ENCODE measurements at regions not wholly inside any gene's neighbourhood (a gene's known extent, or its start where the extent isn't known, plus 50 kb on each side); places are given as distances from the start of the nearest gene placed in this dataset.
"Not testable (repeated sequence)": the region's sequence is repeated elsewhere in the genome, so short reads cannot be mapped to it uniquely, and the experiment has no call there.

DNA sequence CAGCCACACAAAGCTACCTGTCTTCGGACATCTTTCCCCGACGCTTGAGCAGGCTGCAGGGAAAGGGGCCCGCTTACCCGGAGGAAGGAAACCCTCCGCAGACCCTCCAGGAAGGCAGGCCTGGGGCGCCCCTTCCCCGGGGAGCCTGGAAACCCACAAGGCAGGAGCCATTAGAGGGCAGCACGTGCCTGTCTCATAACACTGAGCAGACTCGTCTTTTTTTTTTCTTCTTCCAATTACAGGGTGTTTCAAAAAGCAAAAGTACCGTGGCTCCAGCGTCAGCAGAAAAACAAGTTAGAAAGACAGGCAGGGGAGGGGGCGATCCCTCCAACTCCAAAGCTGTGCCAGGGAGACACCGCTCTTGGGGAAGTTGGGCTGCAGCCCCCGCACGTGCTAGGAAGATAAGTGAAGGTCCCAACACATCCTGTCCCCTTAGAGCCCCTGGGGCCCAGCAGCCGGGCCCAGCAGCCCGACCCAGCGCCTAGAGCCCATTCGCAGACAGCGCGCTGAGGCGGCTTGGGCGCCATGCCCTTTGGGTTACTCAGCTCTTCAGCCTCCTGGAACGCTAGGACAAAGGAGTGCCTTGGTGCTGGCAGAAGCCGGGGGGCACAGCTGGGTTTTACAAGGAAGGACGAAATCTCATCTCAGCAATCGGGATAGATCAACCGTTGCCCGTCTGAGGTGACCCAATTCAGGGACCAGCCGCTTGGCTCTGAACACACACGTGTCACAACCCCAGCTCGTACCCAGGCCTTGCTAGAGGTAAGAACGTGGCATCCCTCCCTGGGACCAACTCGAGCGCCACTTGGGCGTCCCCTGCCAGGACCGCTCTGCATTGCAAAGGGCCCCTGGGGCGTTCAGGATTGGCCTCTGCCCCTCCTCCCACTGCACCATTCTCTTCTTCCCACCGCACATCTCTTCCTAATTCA is 136.3 kb downstream of the LY86 start:
- peak in 1 of 2 experiments; percentile 49 for DNase-seq (ENCODE audit: low read depth in 2 of 2)

DNA sequence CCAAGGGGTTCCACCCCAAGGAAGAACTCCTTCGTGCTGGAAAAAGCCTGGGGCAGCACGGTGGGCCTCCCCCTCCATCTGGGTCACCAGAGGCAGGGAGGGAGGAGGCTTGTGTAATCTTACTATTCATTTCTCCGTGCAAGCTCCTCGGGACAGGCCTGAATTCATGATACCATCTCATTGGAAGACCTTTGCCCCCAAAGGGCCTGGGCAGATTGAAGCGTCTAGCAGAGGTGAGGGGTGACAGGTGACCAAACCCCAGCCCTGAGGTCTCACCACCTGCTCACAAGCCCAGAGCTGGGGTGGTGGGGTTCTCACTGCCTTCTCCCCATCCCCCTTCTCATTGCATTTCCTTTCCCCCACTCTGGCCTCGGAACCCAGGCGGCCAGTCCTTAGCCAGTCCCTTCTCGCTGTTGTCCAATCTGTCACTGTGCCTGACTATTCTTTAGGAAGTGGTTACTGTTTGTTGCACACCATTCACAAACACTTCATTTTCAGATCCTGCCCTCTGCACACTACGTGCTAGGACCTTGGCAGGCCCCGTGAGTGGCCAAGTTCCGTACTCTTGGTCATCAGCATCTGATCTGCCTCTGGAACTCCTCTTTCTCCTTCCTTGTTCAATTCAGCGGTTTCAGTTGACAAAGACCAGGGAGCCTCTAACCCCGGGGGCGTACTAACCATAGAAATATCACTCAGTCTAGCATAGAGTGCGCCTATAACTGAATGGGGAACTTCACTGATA is 137.1 kb downstream of the LY86 start:
- DNase-seq (ENCODE audit: low read depth in 2 of 2), result no peak

DNA sequence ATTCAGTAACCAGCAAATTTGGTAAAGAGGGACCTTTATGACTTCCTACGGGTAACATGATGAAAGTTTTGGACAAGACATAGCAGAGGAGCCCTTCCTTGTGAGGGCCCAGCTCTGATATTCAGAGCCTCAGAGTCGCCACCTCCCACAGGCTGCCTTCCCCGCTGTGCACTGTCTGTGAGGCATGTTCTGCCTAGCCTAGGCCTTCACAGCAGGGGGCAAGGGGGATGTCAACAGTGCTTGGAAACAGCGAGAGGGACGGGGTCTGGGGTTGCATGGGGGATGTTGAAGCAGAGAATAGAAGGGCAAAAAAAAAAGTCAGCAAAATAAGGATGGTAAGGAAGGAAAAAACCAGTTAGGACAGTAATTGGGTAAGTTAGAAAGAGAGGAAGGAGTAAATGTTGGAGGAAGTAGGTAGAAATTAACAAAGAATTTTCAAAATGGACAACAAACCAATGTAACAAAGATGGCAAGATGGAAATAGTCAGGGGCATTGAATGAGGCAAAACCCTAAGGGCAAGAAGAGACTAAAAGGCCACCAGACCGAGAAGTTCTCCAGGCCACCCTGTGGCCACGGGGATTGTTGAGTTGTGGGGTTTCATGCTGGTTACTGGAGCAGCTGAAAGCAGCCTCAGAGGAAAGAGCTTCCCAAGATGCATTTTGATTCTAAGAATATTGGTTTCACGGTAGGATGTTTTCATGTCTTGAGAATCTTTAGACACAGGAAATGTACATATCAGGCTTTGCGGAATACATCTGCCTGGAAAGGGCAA is 139.8 kb downstream of the LY86 start:
- DNase-seq (ENCODE audit: low read depth in 2 of 2), result no peak

DNA sequence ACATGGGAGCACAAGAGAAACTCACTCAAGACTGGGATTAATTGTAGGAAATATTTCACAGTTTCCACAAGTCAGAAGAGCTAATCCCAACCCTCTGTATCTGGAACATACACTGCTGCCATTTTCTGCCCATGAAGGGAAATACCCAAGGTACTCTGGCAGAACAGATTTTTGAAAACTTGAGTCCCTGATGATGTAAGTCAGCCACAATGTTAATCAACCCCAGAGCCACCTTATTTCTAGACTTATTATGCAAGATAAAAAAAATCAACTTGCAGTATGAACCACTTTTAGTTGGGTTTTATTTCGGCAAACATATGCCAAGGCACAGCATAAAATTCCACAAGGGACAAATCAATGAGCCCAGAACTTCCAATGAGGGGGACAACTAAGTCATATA is 141.5 kb downstream of the LY86 start:
- no peak for DNase-seq (ENCODE audit: low read depth in 2 of 2)

DNA sequence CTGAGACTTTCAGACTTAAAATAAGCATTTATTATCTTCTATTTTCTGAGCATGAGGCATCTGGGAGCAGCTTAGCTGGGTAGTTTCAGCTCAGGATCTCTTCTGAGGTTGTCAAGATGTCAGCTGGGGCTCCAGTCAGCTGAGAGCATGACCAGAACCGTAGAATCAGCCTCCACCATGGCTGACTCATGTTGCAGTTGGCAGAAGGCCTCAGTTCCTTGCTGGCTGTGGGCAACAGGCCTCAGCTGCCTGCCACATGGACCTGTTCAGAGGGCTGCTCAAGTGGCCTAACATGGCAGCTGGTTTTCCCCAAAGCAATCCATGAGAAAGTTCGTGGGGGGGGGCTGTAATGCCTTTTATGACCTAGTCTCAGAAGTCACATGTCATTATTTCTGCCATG is 142.3 kb downstream of the LY86 start:
- DNase-seq (ENCODE audit: low read depth in 2 of 2), result peak in 1 of 2 experiments; percentile 49

DNA sequence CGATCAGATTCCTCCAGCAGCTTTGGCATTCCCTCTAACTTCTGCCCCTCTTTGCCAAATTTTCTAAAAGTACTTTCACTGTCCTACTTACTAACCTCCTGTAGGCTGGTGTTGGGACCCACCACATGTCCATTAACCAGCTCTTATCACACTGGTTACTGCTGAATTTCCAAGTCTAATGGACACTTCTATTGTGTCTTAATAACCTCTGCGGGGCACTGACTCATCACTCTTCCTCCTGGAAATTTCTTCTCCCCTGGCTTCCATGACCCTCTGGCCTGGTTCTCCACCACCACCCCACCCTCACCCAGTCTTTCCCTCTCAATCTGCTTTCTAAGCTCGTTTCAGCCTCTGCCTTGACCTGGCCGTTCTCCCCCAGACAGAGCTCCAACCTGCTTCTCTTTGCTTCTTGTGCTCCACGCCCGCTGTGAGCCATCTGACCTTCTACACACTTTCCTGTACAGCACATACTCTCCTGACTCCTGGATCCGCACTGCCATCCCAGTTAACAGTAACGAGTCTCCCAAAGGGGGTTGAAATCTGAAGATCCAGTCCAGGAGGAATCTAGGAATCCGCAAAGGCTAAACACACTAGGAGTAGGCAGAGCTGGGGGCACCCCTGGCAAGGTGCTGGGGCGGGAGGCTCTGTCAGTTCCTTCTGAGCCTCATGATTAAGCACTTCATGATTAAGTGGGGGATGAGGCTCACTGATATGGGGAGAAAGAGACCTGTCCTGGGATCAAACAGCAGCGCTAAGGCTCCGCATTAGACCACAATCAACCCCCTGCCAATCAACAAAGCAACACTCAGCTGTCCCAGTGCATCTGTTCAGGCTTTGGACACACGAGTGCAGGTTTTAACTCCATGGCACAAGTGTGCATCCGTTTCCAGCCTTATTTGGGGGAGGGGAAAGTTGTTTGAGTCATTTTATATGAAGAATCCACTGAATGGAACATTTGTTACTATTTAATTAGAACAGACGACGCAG is 146.3 kb downstream of the LY86 start:
- DNase-seq (ENCODE audit: low read depth in 2 of 2), result no peak

DNA sequence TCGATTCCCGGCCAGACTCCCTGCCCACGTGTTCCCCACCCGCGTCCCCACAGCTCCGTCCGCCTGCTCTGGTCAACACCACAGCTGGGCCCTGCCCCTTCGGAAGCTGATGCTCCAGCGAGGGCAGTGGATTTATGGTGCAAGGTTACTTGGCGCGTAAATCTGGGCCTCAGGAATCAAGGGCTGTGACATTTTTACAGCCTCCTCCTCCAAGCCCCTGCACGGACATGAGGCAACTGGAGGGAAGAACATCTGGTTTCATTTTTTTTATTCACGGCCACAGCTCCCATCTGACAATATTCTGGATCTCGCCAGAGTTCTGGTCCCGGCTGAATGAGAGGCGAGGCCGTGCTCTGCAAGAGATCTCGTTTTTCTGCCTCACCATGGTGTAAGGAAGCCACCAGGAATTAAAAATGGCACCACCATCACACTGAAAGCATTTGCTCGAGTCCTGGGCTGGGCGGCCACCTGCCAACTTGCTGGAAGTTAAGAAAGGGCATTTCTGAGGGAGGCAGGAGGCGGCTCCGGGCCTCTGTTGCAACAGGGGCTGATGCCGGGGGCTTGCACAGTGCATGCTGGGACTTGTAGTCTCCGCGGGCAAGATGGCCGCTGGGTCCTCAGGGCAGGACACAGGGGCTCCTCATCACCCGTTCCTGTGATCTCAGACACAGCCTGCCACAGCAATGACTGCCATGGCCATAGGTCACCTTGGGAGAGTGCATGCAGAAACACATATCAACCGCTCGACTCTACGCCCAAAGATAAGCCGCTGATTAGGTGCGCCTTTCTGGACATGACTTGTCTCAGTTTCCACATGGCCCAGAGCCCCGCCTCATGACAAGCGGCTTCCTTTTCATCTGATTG is 148.5 kb downstream of the LY86 start:
- DNase-seq (ENCODE audit: low read depth in 2 of 2), result no peak

DNA sequence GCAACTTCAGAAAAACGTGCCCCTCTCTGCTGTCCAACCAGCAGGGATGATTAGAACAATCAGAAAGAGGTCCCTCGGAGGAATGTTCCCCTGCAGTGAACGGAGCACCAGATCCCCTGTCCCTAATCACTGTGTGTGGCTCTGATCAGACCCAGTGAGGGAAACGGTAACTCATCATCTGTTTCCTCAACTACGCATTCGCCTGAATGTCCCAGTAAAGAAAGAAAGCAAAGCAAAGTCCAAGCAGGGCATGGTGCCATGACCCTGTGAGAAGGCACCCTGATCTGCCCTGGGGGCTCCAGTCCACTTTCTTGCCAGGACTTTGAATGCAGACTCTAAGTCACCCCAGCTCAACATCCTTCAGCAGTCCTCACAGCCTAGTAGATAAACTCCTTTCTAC is 149.2 kb downstream of the LY86 start:
- DNase-seq (ENCODE audit: low read depth in 2 of 2), result no peak

DNA sequence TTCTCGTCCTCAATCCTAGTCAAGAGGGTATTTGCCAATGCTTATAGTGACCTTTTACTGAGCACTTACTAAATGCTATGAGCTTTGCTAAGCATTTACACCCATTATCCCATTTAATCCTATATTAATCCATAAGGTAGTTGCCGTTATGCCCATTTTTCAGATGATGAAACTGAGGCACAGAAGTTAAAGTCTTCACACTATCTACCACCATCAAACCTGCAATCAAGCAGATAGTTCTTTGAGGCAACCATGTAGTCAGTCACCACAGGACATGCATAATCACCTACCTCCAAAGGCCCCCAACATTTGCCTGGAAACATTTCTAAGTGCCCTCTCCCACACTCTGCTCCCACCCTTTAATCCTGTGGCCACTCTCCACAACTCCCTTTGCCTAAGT is 149.6 kb downstream of the LY86 start:
- no peak for DNase-seq (ENCODE audit: low read depth in 2 of 2)

DNA sequence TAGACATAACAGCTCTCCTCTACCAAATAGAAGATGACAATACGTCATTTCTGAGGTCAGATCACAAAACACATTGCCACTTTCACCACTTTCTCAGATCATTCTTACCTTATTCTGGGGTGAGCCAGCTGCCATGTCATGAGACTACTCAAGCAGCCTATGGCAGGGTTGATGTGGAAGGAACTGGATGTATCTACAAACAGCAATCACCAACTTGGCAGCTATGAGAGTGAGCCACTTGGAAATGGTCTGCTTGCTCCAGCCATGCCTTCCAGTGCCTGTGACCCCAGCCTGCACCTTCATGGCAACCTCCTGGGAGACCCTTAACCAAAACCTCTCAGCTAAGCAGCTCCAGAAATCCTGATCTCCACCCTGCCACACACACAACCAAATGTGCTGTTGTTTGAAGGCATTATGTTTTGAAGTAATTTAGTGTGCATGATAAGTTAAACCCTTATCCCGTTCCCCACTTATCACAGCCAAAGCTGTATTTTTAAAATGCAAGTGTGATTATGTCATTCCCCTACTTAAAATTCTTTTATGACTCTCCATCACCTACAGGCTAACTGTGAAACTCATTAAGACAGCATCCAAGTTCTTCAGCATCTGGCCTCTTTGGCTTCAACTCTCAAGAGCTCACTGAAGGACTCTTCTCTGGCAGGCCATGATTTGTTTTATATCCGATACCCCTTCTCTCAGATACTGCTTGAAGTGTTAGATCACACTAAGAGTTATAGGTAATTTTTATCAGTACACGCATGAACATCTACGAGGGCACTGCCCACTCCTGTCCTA is 150.6 kb downstream of the LY86 start:
- DNase-seq (ENCODE audit: low read depth in 2 of 2), result no peak

DNA sequence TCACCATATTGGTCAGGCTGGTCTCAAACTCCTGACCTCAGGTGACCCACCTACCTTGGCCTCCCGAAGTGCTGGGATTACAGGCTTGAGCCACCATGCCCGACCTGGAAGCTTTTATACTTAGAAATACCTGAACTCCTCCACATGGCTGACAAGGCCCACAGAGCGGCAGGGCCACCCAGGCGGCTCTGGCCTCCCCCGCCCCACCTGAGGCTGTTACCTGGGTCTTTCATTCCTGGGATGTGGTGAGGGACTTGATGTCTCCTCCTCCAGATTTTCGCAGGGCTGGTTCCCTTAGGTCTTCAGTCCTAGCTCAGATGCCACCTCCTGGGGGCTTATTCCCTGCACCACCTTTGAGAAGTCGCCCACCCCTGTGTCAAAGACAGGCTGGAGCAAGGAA is 152.1 kb downstream of the LY86 start:
- no peak for DNase-seq (ENCODE audit: low read depth in 2 of 2)

DNA sequence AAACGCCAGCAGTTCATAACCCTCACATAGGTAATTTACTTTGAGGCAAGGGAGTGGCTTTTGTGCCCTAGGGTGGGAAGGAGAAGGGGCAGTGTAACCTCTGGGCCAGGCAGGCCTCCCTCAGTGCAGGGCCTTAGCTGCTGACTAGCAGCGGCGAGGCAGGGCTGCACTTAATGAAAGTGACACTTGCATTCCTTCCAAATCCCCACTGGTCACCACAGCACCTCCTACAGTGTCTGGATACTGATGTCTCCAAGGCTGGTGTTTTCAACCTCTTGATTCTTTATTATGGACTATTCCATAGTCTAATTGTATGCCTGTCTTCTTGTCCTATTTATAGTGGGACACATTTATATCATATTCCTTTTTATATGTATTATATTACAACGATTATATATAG is 152.7 kb downstream of the LY86 start:
- DNase-seq (ENCODE audit: low read depth in 2 of 2), result no peak

DNA sequence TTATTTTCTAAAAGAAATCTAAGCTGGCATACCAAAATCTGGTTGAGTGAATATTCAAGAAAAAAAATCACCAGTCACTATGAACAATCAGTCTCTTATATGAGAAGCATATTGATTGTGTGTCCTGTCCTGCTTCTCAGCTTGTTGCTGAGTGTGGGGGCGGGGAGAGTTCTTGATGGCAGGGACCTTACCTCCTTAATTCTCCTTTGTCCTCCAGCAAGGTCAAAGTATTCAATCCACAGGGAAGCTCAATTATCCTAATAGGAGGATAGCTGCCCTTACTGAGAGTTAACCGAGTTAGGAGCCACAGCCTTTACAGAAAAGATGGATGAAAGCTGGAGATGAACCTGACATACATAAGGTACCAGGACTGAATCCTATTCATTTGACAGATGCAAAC is 154.0 kb downstream of the LY86 start:
- DNase-seq (ENCODE audit: low read depth in 2 of 2), result no peak

DNA sequence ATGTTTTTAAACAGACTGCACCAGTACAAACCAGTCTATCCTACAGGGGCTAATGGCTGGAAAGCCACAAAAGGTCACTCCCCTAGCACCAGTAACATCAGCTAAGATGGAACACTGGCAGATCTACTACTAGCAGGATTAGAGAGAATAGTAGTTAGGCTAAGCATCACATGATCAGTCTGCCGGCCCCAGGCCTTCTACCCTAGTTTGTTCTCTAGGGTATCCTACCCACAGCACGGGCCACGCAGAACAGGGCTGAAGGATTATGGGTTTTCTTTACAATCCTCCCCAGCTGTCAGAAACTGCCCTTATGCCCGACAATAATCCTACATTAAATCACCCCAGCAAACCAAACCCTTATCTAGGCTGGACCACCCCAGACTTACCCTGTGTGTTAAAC is 156.0 kb downstream of the LY86 start:
- DNase-seq (ENCODE audit: low read depth in 2 of 2), result no peak

DNA sequence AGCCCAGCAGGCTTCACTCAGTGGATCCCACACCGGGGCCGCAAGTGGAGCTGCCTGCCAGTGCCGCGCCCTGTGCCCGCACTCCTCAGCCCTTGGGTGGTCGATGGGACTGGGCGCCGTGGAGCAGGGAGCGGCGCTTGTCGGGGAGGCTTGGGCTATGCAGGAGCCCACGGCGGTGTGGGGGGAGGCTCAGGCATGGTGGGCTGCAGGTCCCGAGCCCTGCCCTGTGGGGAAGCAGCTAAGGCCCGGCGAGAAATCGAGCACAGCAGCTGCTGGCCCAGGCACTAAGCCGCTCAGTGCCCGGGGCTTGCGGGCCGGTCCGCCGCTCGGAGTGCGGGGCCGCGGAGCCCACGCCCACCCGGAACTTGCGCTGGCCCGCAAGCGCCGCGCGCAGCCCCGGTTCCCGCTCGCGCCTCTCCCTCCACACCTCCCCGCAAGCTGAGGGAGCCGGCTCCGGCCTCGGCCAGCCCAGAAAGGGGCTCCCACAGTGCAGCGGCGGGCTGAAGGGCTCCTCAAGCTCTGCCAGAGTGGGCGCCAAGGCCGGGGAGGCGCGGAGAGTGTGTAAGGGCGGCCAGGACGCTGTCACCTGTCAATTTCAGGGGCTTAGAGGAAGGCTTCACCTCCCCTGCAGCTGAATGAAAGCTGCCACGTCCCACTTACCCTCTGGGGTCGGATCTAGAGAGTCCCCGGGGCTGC is 157.3 kb downstream of the LY86 start:
- DNase-seq (ENCODE audit: low read depth in 2 of 2), result not testable (repeated sequence)

DNA sequence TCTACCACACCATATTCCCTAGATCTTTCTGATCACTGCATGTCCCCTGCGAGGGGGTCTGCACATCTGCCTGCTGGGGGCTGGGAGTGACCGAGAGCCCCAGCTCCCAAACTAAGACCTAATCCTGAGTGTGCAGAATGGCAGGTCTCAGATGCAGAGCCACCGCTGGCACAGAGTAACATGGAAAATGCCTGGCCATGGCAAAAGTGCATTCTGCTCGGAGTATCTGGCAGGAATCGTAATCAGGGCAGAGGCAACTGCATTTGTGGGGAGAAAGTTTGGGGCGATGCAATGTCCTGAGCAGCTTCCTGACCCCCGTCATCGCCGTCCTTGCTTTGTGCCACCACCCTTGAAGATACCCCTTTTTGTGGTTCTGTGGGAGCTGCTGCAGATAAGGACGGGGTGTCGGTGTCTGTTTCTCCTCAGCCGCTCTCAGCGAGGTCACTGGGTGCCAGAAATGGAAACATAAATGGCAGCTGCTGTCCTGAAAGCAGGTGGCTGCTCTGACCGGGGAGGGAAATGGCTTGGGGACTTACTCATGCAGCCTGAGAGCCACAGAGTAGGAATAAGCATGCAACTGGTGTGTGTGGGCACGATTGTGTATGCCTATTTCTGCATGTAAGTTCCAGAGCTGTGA is 157.9 kb downstream of the LY86 start:
- DNase-seq (ENCODE audit: low read depth in 2 of 2), result no peak

DNA sequence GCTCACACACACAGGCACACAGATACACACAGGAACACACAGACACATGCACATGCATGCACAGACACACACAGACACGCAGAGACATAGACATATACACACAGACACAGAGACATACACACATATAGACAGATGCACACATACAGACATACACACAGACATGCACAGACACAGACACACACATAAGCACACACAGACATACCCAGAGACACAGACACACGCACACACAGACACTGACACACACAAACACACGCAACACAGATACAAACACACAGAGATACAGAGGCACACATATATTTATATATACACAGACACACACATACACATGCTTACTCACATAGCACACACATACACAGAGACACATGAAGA is 158.4 kb downstream of the LY86 start:
- no peak for DNase-seq (ENCODE audit: low read depth in 2 of 2)

DNA sequence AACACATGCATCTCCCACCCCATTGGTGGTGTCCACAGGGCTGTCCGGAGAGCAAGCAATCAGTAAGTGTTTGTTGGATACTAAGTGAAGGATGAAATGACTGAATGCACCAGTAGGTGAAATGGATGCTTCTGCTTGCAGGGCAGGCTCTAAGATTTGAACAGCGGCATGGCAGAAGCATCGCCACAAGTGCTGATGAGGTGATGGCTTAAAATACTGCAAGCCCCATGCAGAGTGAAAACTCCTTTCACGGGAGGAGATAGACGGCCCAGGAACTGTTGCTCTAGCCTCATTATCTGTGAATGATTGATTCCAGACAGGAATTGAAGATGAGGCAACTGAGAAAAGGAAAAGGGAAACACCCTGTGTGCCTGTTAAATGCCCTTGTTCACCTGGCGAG is 158.9 kb downstream of the LY86 start:
- no peak for DNase-seq (ENCODE audit: low read depth in 2 of 2)

All from fibroblast of skin of left biceps (primary cell).